SK-MEL-5 (cell line): ENCODE measurements at regions not wholly inside any gene's neighbourhood (a gene's known extent, or its start where the extent isn't known, plus 50 kb on each side); places are given as distances from the start of the nearest gene placed in this dataset.
"Not testable (repeated sequence)": the region's sequence is repeated elsewhere in the genome, so short reads cannot be mapped to it uniquely, and the experiment has no call there.

ENCODE experiments used
- DNase-seq: peaks from one replicate; pipeline ENCODE4 v3.0.0-alpha.2; 2016; ENCODE audit warnings: low read depth, low spot score
- in situ Hi-C: cut with HindIII; loops from 2 replicates; pipeline ENCODE4 v1.10.0; 2016; ENCODE audit warnings: low sequenced_read_pairs, high pct_unique_total_duplicates, low pct_unique_long_range_greater_than_20kb

GRCh38 chr13:53101883-53102282 lies 73.3 kb downstream of the OLFM4 start:
- no peak for DNase-seq
- in situ Hi-C loops: no loop called here

- in situ Hi-C loops: no loop called here
- DNase-seq: no peak
These were observed 75.5 kb downstream of the OLFM4 start for GRCh38 chr13:53104136-53104535.

GRCh38 chr13:53105477-53105876 lies 76.9 kb downstream of the OLFM4 start:
- in situ Hi-C loops: no loop called here

GRCh38 chr13:53105890-53106289 lies 77.3 kb downstream of the OLFM4 start:
- no peak for DNase-seq
- in situ Hi-C loops: no loop called here

More at GRCh38 chr13:53105477-53105876, 76.9 kb downstream of the OLFM4 start:
- DNase-seq: no peak

GRCh38 chr13:53110181-53110580 lies 81.6 kb downstream of the OLFM4 start:
- no peak for DNase-seq
- in situ Hi-C loops: no loop called here

- no peak for DNase-seq
- in situ Hi-C loops: no loop called here
These were observed 82.0 kb downstream of the OLFM4 start for GRCh38 chr13:53110614-53111013.

- no peak for DNase-seq
- in situ Hi-C loops: no loop called here
These were observed 83.9 kb downstream of the OLFM4 start for GRCh38 chr13:53112522-53112921.

GRCh38 chr13:53117048-53117447 lies 88.4 kb downstream of the OLFM4 start:
- in situ Hi-C loops, DNase-seq: not testable (repeated sequence)

GRCh38 chr13:53121131-53121773 lies 92.6 kb downstream of the OLFM4 start:
- in situ Hi-C loops: no loop called here
- DNase-seq: no peak

- DNase-seq: no peak
- in situ Hi-C loops: no loop called here
These were observed 93.3 kb downstream of the OLFM4 start for GRCh38 chr13:53121919-53122318.

GRCh38 chr13:53123536-53123935 lies 94.9 kb downstream of the OLFM4 start:
- DNase-seq: no peak
- in situ Hi-C loops: no loop called here

- in situ Hi-C loops: no loop called here
- peak; percentile 18 for DNase-seq
These were observed 96.0 kb downstream of the OLFM4 start for GRCh38 chr13:53124623-53125022.

GRCh38 chr13:53126841-53127245 lies 98.2 kb downstream of the OLFM4 start:
- in situ Hi-C loops: no loop called here
- DNase-seq: no peak

- no peak for DNase-seq
- in situ Hi-C loops: no loop called here
These were observed 98.8 kb downstream of the OLFM4 start for GRCh38 chr13:53127373-53127772.

GRCh38 chr13:53129864-53130393 lies 101.3 kb downstream of the OLFM4 start:
- DNase-seq: no peak
- in situ Hi-C loops: no loop called here

- in situ Hi-C loops: no loop called here
- no peak for DNase-seq
These were observed 102.7 kb downstream of the OLFM4 start for GRCh38 chr13:53131361-53131760.

GRCh38 chr13:53135301-53135700 lies 106.7 kb downstream of the OLFM4 start:
- no peak for DNase-seq
- in situ Hi-C loops: no loop called here

- in situ Hi-C loops: no loop called here
These were observed 108.1 kb downstream of the OLFM4 start for GRCh38 chr13:53136554-53137215.

GRCh38 chr13:53137779-53138178 lies 109.2 kb downstream of the OLFM4 start:
- in situ Hi-C loops: no loop called here
- DNase-seq: no peak

More at GRCh38 chr13:53136554-53137215, 108.1 kb downstream of the OLFM4 start:
- no peak for DNase-seq
